ENCODE measurements at regions not wholly inside any gene's neighbourhood (a gene's known extent, or its start where the extent isn't known, plus 50 kb on each side); places are given as distances from the start of the nearest gene placed in this dataset.
"Not testable (repeated sequence)": the region's sequence is repeated elsewhere in the genome, so short reads cannot be mapped to it uniquely, and the experiment has no call there.

- DNase-seq (ENCODE audit: low read depth in 2 of 2): no peak
Observed at GRCh38 chr7:46091071-46091470, 170.0 kb upstream of the IGFBP3 start.

GRCh38 chr7:46089281-46089680 is 168.2 kb upstream of the IGFBP3 start:
- DNase-seq (ENCODE audit: low read depth in 2 of 2): no peak

DNA sequence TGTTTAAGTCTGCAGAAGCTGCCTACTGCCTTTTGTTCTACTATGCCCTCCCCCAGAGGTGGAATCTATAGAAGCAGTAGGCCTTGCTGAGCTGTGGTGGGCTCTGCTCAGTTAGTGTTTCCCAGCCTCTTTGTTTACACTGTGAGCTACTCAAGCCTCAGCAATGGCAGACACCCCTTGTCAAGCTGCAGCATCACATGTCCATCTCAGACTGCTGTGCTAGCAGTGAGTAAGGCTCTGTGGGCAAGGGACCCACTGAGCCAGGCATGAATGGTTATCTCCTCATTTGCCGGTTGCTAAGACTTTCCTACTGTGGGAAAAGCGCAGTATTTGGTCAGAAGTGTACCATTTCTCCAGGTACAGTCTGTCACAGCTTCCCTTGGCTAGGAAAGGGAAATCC is 167.4 kb upstream of the IGFBP3 start:
- not testable (repeated sequence) for DNase-seq (ENCODE audit: low read depth in 2 of 2)

- peak; percentile 32 to 44 for DNase-seq (ENCODE audit: low read depth in 2 of 2)
Observed at GRCh38 chr7:46080595-46081159, 159.6 kb upstream of the IGFBP3 start.

- no peak for DNase-seq (ENCODE audit: low read depth in 2 of 2)
Observed at GRCh38 chr7:46079421-46079820, 158.3 kb upstream of the IGFBP3 start.

DNA sequence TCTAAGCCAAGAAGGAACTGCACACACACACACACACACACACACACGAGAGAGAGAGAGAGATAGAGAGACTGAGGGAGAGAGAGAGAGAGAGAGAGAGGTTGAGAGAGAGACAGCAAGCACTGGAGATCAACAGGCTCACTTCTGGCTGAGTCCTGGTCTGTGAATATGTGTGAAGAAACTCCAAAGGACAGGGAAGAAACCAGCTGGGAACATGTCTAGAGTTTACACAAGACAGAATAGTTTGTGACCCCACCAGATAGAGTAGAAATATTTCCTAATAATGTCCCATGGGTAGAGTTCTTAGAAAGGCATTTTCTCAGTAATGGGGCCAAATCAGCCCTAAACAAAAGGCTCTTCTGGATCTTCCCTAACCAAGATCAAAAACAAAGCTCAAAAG is 155.5 kb upstream of the IGFBP3 start:
- no peak for DNase-seq (ENCODE audit: low read depth in 2 of 2)

- DNase-seq (ENCODE audit: low read depth in 2 of 2): no peak
Observed at GRCh38 chr7:46072722-46073121, 151.7 kb upstream of the IGFBP3 start.

DNA sequence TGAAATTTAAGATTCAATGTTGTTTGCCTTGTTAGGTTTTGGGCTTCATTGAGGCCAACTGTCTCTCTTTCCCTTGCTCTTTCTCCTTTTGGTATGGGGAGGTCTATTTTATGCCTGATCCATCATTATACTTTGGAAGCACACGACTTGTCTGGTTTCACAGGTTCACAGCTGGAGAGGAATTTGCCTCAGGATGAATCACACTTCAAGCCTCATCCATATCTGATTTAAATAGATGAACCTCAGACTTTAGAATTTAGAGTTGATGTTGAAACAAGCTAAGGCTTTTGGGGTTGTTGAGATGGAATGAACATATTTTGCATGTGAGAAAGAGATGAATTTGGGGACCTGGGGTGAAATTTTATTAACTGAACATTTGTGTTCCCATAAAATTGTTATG is 150.5 kb upstream of the IGFBP3 start:
- peak in 1 of 2 experiments; percentile 24 for DNase-seq (ENCODE audit: low read depth in 2 of 2)

GRCh38 chr7:46071076-46071475 is 150.0 kb upstream of the IGFBP3 start:
- peak; percentile 43 to 56 for DNase-seq (ENCODE audit: low read depth in 2 of 2)

DNA sequence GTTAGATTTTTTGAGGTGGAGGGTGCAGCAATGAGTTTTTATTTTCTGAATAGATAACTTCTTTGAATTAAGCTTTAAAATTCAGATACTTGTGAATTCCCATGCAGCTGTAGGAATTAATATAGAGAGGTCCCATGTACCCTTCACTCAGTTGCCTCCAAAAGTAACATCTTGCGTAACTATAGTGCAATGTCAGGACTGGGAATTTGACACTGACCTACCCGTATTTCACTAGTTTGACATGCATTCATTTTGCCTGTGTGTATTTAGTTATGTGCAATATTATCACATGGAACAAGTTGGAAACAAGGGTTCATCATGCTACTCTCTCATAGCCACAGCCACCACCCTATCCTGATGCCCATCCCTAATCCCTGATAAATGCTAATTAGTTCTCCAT is 147.1 kb upstream of the IGFBP3 start:
- DNase-seq (ENCODE audit: low read depth in 2 of 2): no peak

- DNase-seq (ENCODE audit: low read depth in 2 of 2): no peak
Observed at GRCh38 chr7:46059308-46060020, 138.4 kb upstream of the IGFBP3 start.

DNA sequence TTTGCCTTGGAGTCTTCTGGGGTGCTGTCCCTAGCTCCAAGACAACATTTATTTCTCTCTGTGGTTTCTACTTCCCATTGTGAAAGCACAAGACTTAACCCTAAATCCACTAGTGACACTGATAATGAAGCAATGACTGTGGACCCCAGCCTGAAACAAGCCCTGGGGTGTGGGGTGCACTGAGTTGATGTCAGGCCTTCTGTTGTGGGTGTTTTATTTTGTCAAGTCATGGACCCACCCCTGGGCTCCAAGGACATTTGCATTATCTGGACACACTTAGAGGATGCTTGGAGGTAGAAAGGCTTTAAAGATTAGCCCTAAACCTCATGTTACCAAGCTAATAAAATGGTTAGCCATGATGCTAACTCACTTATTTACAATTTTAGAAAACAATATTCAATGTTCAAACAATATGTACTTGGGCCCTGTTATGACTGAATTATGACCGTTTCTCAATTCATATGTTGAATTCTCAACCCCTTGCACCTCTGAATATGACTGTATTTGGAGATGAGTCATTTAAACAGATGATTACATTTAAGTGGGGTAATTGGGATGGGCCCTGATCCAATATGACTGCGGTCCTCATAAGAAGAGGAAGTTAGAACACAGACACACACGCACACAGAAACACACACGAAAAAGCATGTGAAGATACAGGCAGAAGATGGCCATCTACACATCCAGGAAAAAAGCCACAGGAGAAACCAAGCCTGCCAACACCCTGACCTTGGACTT is 137.2 kb upstream of the IGFBP3 start:
- peak; percentile 71 to 73 for DNase-seq (ENCODE audit: low read depth in 2 of 2)

- DNase-seq (ENCODE audit: low read depth in 2 of 2): no peak
Observed at GRCh38 chr7:46054915-46055314, 133.8 kb upstream of the IGFBP3 start.

DNA sequence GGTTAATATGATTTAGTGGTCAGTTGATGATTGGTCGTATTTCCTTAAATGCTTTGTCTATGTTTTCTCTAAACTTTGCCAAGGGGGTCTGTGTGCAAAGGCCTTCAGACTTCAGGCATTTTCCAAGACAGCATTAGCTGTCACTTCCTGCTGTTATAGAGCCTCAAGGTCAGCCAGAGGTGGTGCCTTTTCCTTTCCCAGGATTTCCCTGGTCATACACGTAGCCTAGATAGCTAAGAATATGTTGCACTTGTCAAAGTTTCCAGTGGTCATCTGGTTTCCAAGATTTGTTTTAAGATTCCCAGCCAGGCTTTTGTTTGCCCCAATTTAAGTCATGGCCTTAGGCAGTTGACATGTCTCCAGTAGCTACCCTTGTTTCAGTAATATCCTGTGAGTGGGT is 133.2 kb upstream of the IGFBP3 start:
- no peak for DNase-seq (ENCODE audit: low read depth in 2 of 2)

- no peak for DNase-seq (ENCODE audit: low read depth in 2 of 2)
Observed at GRCh38 chr7:46047581-46047980, 126.5 kb upstream of the IGFBP3 start.

DNA sequence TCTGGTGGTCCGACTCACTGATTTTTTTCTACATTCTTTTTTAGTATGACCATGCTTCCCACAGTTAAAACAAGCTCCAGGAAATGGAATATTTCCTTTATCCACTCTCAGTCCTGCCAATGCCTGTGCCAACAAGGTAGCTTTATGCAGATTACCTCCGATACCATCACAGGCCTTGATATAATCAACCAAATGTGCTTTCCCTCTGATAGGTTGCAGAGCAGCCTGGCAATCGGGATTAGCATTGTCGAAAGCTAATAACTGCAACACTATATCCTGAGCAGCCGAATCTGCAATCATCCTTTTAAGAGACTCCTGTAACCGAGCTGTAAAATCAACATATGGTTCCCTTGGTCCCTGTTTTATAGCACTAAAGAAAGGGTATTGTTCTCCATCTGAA is 122.3 kb upstream of the IGFBP3 start:
- DNase-seq (ENCODE audit: low read depth in 2 of 2): not testable (repeated sequence)

DNA sequence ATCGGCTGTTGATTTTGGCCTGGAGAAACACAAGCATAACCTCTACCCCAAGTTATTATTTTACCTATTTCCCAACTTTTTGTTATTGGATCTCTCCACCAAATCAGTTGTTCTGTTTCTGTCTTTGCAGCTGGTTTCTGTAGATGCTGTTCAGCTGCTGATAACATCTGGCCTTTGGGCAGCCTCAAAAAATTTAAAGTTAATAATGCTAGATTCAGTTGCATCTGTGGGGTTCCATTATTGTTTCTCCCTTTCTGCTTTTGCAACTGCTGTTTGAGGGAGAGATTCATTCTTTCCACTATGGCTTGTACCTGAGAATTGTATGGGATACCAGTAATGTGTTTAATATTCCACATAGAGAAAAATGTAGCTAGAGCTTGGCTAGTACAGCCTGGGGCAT is 118.7 kb upstream of the IGFBP3 start:
- DNase-seq (ENCODE audit: low read depth in 2 of 2): not testable (repeated sequence)

GRCh38 chr7:46035166-46035565 is 114.1 kb upstream of the IGFBP3 start:
- no peak for DNase-seq (ENCODE audit: low read depth in 2 of 2)

- DNase-seq (ENCODE audit: low read depth in 2 of 2): peak in 1 of 2 experiments; percentile 16
Observed at GRCh38 chr7:46034056-46034768, 113.1 kb upstream of the IGFBP3 start.

DNA sequence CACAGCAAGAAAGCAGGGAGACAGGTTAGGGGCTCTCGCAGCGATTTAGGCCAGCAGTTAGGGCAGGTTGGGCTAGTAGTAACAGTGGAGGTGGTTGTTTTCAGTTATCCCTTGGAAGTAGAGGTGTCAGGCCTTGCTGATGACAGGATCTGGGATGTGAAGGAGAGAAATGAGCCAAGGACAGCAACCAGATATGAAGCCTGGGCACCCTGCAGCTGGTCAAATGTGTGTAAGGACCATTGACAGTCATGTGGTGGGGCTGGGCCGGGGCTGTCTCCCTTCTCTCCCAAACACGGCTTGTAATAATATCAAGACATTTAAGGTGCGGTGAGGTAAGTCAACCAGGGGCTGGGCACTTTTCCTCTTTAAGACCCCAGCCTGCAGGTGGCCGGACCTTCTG is 112.5 kb upstream of the IGFBP3 start:
- no peak for DNase-seq (ENCODE audit: low read depth in 2 of 2)

- DNase-seq (ENCODE audit: low read depth in 2 of 2): no peak
Observed at GRCh38 chr7:46032942-46033341, 111.9 kb upstream of the IGFBP3 start.

GRCh38 chr7:46032353-46032752 is 111.3 kb upstream of the IGFBP3 start:
- no peak for DNase-seq (ENCODE audit: low read depth in 2 of 2)
